Testis (tissue), 2 donors: ENCODE measurements at regions not wholly inside any gene's neighbourhood (a gene's known extent, or its start where the extent isn't known, plus 50 kb on each side); places are given as distances from the start of the nearest gene placed in this dataset.

ENCODE experiments used
- POLR2A ChIP-seq: fragments of 450-650 bp; IDR thresholded peaks from one replicate; pipeline ENCODE4 v1.6.1; 2017; ENCODE audit warnings: antibody characterized with exemption, mild to moderate bottlenecking, moderate library complexity
- TF ChIP-seq, protein P1 (sequence below), 3 experiments: fragments of 450-650 bp in 2 of 3; fragments of 200-600 bp in 1 of 3; sonication (generic) in 1 of 3; IDR thresholded peaks; one replicate each; pipeline ENCODE4 v1.5.1; 2016 to 2019; ENCODE audit warnings: antibody characterized with exemption in 3 of 3, mild to moderate bottlenecking in 2 of 3, moderate library complexity in 1 of 3

DNA sequence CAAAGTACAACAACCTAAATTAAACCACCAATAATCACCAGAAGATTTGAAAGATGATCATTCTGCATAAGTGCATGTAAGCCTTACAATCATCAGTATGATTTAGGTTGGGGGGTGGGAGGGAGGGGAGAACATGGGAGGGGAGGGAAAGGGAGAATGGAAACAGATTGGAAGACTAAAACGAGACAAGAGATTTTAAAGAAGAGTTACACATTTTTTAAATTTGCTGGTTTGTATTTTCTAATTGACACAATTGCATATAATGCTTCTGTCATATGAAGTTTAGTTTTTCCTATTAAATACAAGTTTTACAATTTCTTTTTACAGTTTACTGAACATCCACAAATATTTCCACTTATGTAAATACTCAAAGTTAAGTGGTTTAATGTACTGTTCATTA is 2118.9 kb downstream of the PCDH9 start:
- TF ChIP-seq POLR2A: no peak
- TF ChIP-seq, protein P1, sequence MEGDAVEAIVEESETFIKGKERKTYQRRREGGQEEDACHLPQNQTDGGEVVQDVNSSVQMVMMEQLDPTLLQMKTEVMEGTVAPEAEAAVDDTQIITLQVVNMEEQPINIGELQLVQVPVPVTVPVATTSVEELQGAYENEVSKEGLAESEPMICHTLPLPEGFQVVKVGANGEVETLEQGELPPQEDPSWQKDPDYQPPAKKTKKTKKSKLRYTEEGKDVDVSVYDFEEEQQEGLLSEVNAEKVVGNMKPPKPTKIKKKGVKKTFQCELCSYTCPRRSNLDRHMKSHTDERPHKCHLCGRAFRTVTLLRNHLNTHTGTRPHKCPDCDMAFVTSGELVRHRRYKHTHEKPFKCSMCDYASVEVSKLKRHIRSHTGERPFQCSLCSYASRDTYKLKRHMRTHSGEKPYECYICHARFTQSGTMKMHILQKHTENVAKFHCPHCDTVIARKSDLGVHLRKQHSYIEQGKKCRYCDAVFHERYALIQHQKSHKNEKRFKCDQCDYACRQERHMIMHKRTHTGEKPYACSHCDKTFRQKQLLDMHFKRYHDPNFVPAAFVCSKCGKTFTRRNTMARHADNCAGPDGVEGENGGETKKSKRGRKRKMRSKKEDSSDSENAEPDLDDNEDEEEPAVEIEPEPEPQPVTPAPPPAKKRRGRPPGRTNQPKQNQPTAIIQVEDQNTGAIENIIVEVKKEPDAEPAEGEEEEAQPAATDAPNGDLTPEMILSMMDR (IDR thresholded peaks at IDR 0.05): no peak
